Activated CD8-positive, alpha-beta memory T cell treated with anti-CD3 and anti-CD28 coated beads for 1 hour (primary cell): ENCODE measurements at regions not wholly inside any gene's neighbourhood (a gene's known extent, or its start where the extent isn't known, plus 50 kb on each side); places are given as distances from the start of the nearest gene placed in this dataset.
"Not testable (repeated sequence)": the region's sequence is repeated elsewhere in the genome, so short reads cannot be mapped to it uniquely, and the experiment has no call there.

ENCODE experiments used
- DNase-seq, 2 donors: peaks; one replicate each; pipeline ENCODE4 v3.0.0-alpha.2; 2020; ENCODE audit warnings: low read depth in 1 of 2; ENCODE audit errors: extremely low read depth in 1 of 2

GRCh38 chr15:85196697-85197096 is 183.7 kb upstream of the AKAP13 start:
- not testable (repeated sequence) for DNase-seq

GRCh38 chr15:85197582-85197981 is 182.8 kb upstream of the AKAP13 start:
- DNase-seq: not testable (repeated sequence)

GRCh38 chr15:85198432-85198831 is 182.0 kb upstream of the AKAP13 start:
- DNase-seq: not testable (repeated sequence)

- not testable (repeated sequence) for DNase-seq
Observed at GRCh38 chr15:85200215-85200614, 180.2 kb upstream of the AKAP13 start.

DNA sequence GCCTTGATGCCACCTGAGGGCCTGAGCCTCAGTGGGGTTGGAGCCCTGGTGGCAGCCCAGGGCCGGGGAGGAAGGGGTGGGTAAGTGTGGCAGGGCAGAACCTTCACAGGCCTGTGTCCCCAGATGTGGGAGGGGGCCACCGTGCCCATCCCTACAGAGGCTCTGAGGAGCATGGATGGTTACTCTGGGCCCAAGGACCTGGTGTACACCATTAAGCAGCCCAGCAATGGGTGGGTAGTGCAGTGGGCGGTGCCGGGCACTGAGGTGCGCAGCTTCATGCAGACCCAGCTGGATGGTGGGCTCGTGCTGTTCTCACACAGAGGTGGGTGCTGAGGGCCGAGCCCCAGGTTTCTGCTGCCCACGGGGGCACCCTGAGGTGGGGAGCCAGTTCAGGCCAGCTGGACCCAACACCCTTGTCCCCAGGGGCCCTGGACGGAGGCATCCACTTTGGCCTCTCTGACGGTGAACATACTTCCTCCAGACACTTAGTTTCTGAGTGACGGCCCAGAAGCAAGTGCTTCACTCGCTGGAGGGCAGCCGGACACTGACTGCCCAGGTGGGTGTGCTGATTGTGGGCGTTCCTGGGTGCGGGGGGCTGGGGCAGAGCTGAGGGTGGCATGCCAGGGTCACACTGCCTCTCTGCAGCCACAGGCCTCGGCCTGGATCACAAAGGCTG is 179.1 kb upstream of the AKAP13 start:
- DNase-seq: not testable (repeated sequence)

DNA sequence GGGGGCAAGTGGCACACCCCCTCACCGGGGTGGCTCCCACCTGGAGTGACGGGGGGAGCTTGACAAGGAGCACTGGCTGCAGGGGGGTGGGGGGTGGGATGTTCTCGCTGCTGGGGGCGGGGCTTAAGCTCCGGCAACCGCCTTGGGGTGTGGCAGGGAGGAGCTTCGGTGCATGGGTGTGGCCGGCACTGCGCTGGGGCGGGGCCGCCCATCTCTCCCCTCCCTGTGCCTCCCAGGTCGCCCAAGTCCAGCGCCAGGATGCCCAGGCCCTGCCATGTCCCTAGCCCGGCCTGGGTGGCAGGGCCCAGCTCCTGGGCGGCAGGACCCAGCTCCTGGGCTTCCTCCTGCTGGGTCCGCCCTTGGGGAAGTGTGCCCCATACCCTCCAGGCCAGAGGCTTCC is 175.9 kb upstream of the AKAP13 start:
- not testable (repeated sequence) for DNase-seq

GRCh38 chr15:85233791-85234325 is 146.5 kb upstream of the AKAP13 start:
- DNase-seq: not testable (repeated sequence)

DNA sequence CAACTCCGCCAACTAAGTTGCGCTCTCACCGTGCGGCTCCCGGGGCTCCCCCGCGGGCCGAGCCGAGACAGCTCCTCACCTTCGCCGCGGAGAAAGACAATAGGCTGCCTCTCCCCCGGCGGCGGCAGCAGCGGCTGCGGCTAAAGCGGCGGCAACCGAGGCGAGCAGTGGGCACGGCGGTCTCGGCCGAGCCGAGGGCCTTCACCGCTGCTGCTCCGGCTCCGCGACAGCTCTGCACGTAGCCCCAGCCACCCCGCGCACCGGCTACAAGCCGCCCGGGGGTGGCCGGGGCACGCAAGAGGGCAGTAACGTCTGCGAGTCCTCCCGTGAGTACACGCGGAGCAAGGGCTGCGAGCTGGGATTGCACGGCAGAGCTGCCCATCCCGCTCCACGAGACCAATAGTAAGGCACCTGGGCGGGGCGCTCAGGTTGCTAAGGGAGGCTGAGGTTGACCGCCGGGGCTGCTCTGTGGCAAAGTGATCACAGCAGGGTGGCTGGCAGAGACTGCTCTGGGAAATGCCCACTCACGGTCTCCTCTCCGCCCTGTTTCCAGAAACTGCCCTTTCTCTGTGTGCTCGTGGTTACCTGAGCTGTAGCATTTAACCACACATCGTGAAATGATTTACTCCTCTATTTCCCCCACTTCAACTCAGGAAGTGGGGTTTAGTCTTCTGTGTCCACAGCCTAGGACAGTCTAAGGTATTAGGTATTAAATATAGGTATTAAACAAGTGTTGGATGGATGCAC is 145.8 kb upstream of the AKAP13 start:
- DNase-seq: not testable (repeated sequence)

DNA sequence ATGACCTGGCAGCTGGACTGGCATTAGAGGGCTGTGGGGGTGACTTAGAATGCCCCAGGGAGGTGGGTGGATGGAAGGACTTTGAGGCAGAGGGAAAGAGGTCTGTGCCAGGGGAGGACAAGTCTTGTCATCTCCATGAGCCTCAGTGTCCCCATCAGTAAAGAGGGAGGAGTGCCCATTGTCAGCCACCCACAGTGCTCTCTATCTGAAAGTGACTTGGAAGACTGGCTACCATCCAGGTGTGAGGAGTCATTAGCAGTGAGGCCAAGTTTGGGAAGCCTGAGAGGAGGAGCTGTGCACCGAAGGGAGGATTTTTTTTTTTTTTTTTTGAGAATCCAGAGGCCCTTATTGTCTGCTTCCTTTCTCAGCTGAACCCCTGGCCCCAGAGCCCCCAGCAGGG is 136.3 kb upstream of the AKAP13 start:
- not testable (repeated sequence) for DNase-seq

- not testable (repeated sequence) for DNase-seq
Observed at GRCh38 chr15:85250938-85251542, 129.4 kb upstream of the AKAP13 start.

DNA sequence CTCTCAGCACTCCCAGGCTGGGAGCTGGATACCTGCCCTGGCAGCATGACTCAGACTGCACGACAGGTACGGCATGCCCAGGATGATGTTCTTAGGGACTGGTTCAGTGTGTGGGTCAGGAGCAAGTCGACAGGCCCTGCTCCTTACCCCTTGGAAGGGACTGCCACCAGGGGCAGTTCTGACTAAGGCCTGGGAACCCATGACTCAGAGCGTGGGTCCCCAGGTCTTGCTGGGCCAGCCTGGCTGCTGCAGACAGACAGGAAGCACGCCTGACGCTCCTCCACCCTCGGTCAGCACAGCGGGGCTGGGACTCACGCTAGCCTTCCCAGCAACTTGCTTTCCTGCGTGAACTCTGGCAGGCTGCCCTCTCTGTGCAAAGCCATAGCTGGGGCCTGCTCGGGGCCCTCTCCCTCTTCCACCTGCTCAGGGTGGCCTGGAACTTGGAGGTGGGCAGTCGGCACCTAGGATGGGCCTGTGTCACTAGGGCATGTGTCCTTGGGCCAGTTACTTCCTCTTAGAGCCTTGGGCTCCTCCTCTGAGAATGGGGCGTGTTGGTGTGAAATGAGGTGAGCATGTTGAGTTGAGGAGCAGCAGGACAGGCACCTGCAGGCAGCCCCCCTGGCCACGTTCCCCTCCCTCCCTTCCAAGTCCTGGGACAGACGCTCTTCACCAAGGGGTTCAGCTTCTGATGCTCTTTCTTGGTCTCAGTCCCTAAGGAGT is 127.0 kb upstream of the AKAP13 start:
- DNase-seq: not testable (repeated sequence)

DNA sequence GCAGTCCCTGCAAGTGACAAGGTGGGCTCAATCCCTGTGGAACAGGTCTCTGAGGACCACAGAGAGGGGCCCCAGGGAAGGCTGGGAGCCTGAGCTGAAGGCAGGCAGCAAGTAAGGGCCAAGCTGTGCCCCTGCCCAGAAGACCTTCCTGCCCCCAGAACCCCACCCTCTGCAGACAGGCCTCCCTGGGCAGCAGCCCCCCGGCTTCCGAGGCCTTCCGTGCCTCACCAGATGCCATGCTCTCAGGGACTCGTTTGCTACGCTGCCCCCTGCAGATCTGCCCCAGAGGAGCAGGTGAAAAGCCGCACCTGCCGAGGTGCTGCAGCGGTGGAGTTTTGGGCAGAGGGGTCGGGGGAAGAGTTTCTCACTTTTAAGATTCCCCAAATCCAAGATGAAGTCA is 125.4 kb upstream of the AKAP13 start:
- DNase-seq: not testable (repeated sequence)

GRCh38 chr15:85255502-85255901 is 124.9 kb upstream of the AKAP13 start:
- not testable (repeated sequence) for DNase-seq

DNA sequence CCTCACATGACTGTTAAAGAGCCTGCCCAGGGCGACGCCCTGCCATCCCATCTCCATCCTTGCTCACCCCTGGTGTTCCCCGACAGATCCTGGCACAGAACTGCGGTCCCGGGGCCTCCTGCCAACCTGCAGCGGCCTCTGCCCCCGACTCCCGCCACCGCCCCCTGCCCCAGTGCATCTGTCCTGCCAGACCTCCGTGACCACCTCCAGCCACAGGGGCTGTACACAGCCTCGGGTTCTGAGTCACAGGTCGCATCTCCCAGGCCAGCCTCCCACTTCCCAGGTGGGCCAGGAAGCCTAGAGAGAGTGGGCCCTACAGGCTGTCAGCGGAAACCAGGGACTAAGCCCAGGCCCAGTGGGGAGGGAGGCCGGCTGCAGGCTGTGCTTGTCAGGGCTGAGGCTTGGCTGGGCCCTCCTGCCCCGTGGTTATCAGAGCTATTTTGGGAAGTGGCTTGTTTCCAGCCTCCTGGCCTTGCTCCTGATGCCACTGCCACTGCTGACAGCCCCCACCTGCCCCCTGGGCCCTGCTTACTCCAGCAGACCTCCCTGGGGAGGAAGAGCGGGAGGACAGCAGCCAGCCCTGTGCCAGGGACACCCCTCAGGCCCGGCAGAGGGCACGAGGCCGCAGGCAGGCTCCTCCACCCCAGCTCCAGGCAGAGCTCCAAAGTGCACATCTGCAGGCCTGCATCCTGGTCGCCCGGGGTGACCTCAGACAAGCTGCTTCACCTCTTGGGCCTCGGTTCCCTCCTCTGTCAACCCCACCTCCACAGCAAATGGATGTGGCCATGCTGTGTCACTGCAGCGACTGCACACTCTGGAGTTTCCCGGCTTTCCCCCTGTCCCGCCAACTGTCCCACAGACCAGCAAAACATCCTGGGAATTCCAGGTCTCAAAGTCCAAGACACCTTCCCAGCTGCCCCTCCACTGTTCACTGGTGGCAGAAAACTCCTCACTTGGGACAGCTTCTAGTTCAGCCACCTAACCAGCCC is 124.1 kb upstream of the AKAP13 start:
- DNase-seq: not testable (repeated sequence)

DNA sequence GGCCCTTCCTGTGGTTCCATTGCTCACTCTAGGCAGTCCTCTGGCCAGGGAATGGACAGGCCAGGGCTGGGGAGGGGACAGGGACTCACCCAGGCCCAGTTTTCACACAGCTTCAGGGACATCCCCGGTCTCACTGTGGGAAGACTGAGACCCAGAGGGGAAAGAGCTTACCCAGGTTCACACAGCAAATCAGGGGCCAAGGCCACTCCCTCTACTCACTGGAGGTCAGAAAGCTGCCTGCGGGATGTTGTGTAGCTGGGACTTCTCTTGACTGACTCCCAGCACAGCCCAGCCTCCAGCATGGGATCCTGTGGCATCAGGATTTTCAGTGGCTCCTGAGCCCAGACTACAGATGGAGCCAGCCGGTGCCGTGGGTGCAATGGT is 122.3 kb upstream of the AKAP13 start:
- not testable (repeated sequence) for DNase-seq

- not testable (repeated sequence) for DNase-seq
Observed at GRCh38 chr15:85258559-85259209, 121.7 kb upstream of the AKAP13 start.

DNA sequence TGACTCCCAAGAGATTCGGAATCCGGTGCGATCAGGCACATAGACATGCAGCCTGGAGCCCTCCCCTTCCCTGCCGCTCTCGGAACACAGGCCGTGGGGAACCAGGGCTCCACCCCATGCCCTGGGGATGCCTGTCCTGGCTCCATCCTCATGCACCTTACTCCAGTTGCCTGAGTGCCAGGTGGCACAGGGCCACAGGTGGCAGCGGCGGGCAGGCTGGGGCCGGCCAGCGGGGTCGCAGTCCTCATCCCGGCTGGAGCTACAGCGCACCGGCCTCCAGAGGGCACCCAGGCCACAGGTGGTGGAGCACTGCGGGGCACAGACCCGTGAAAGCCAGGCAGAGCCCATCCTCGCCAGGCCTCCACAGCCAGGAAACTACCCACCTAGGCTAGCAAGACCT is 119.9 kb upstream of the AKAP13 start:
- not testable (repeated sequence) for DNase-seq

- DNase-seq: not testable (repeated sequence)
Observed at GRCh38 chr15:85262461-85263055, 117.8 kb upstream of the AKAP13 start.
